ENCODE measurements at regions not wholly inside any gene's neighbourhood (a gene's known extent, or its start where the extent isn't known, plus 50 kb on each side); places are given as distances from the start of the nearest gene placed in this dataset.

- no peak for DNase-seq (ENCODE audit: low spot score)
Measured at GRCh38 chr4:124178449-124179021, 534.0 kb downstream of the ANKRD50 start.

- no peak for DNase-seq (ENCODE audit: low spot score)
Measured at GRCh38 chr4:124179506-124180186, 532.9 kb downstream of the ANKRD50 start.

- no peak for DNase-seq (ENCODE audit: low spot score)
Measured at GRCh38 chr4:124181039-124181438, 531.5 kb downstream of the ANKRD50 start.

- no peak for DNase-seq (ENCODE audit: low spot score)
Measured at GRCh38 chr4:124183231-124183630, 529.3 kb downstream of the ANKRD50 start.

GRCh38 chr4:124183926-124184325 lies 528.6 kb downstream of the ANKRD50 start:
- DNase-seq (ENCODE audit: low spot score) = no peak

GRCh38 chr4:124184792-124185191 lies 527.7 kb downstream of the ANKRD50 start:
- no peak for DNase-seq (ENCODE audit: low spot score)

- no peak for DNase-seq (ENCODE audit: low spot score)
Measured at GRCh38 chr4:124188595-124188994, 523.9 kb downstream of the ANKRD50 start.

- no peak for DNase-seq (ENCODE audit: low spot score)
Measured at GRCh38 chr4:124189545-124189944, 523.0 kb downstream of the ANKRD50 start.

- DNase-seq (ENCODE audit: low spot score) = no peak
Measured at GRCh38 chr4:124191329-124191728, 521.2 kb downstream of the ANKRD50 start.

GRCh38 chr4:124192544-124192943 lies 520.0 kb downstream of the ANKRD50 start:
- DNase-seq (ENCODE audit: low spot score) = no peak

- no peak for DNase-seq (ENCODE audit: low spot score)
Measured at GRCh38 chr4:124199185-124199584, 513.3 kb downstream of the ANKRD50 start.

- no peak for DNase-seq (ENCODE audit: low spot score)
Measured at GRCh38 chr4:124199755-124200154, 512.8 kb downstream of the ANKRD50 start.

- DNase-seq (ENCODE audit: low spot score) = no peak
Measured at GRCh38 chr4:124201636-124202035, 510.9 kb downstream of the ANKRD50 start.

- no peak for DNase-seq (ENCODE audit: low spot score)
Measured at GRCh38 chr4:124202099-124202498, 510.4 kb downstream of the ANKRD50 start.

GRCh38 chr4:124203613-124204238 lies 508.8 kb downstream of the ANKRD50 start:
- no peak for DNase-seq (ENCODE audit: low spot score)

GRCh38 chr4:124206779-124207605 lies 505.5 kb downstream of the ANKRD50 start:
- peak; percentile 2 for DNase-seq (ENCODE audit: low spot score)

- DNase-seq (ENCODE audit: low spot score) = no peak
Measured at GRCh38 chr4:124209211-124209610, 503.3 kb downstream of the ANKRD50 start.

GRCh38 chr4:124209626-124210025 lies 502.9 kb downstream of the ANKRD50 start:
- no peak for DNase-seq (ENCODE audit: low spot score)

GRCh38 chr4:124210746-124211145 lies 501.8 kb downstream of the ANKRD50 start:
- DNase-seq (ENCODE audit: low spot score) = no peak

GRCh38 chr4:124212815-124213630 lies 499.5 kb downstream of the ANKRD50 start:
- DNase-seq (ENCODE audit: low spot score) = no peak

- DNase-seq (ENCODE audit: low spot score) = no peak
Measured at GRCh38 chr4:124219389-124219788, 493.1 kb downstream of the ANKRD50 start.

- no peak for DNase-seq (ENCODE audit: low spot score)
Measured at GRCh38 chr4:124224256-124224655, 488.3 kb downstream of the ANKRD50 start.

Measured in hepatic stellate cell (primary cell).